HUES48 (cell line): ENCODE measurements at regions not wholly inside any gene's neighbourhood (a gene's known extent, or its start where the extent isn't known, plus 50 kb on each side); places are given as distances from the start of the nearest gene placed in this dataset.

ENCODE experiments used
- H3K27ac ChIP-seq: one replicate; pipeline ENCODE4 v1.7.0; 2013; ENCODE audit warnings: low read depth, low read length, inconsistent platforms
- H3K27me3 ChIP-seq: 2 replicates; pipeline ENCODE4 v1.6.1; 2013; ENCODE audit warnings: mild to moderate bottlenecking, low read length; ENCODE audit not compliant: control insufficient read depth, insufficient read depth
- H3K36me3 ChIP-seq: 2 replicates; pipeline ENCODE4 v1.6.1; 2013; ENCODE audit warnings: low read length; ENCODE audit not compliant: control insufficient read depth, insufficient read depth
- H3K4me1 ChIP-seq: 2 replicates; pipeline ENCODE4 v1.6.1; 2013; ENCODE audit warnings: mild to moderate bottlenecking, low read length; ENCODE audit not compliant: control insufficient read depth, insufficient read depth
- H3K4me3 ChIP-seq: 2 replicates; pipeline ENCODE4 v1.5.1; 2013; ENCODE audit warnings: mild to moderate bottlenecking, low read depth, low read length
- H3K9ac ChIP-seq: 2 replicates; pipeline ENCODE4 v1.6.1; 2013; ENCODE audit warnings: mild to moderate bottlenecking, low read depth, low read length, moderate library complexity
- H3K9me3 ChIP-seq: 2 replicates; pipeline ENCODE4 v1.6.1; 2013; ENCODE audit warnings: low read length; ENCODE audit not compliant: control insufficient read depth, insufficient read depth

DNA sequence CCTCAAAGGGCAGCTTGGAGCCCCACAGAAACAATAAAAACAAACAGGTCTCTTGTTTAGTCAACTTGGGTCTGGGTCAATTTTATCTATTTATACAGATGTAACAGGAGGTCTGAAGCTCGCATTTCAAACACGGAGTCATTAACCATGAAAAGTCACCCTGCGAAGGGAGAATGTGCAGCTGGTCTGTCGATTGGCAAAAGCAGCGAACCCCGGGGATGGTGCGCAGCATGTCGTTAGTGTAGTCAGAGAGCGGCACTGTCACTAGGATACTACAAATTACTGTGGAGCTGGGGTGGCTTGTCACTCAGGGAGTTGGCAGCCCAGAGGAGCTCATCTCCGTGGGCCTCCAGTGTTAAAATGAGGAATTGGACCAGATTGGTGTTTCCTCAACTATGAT is 190.4 kb upstream of the ARG1 start:
- Histone ChIP-seq H3K9me3 (no peaks in the 10 kb centered on the region), H3K27ac (no peak overlapping the region), H3K4me1 (peaks cover 6% of the 10 kb centered on the region; the same call in 1 of the 2 replicates)

DNA sequence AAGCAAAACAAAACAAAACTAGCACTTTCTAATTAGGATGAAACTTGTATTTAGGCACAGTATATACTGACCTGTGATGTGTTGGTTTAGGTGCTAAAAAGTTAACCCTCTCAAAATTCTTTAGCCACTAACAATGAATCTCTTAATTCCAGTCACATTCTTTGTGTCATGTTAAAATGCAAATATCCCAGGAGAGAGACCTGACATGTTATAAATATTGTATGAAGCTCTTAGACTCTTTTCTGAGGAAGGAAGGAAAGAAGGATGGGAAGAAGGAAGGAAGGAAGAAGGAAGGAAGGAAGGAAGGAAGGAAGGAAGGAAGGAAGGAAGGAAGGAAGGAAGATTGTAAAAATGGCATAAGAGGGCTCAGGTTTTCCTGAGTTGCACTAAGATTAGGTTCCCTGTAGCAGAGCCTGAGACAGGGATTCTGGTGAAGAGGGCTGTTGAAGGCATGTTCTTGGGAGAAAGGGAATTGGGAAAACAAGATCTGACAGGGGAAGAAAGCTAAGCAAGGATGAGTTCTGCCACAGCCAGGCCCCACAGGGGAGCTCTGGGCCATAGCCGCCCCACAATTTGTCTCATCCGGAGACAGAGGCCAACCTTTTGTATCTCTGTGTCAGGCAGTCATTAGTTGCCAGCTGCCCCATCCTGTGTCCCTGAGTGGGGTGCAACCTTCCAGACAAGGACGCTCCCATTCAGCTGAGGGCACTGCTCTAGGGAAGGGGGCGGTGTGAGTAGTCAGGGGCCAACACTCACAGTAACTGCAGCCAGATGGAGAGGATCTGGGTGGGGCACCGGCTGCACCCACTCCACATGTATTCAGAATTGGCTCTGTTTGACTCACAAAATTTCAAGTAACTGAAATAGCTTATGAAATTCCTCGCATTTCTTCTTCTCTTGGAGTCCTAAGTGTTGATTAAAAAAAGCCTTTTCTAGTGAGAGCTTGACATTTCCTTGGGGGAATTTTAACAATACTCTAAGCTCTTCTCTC is 189.3 kb upstream of the ARG1 start:
- Histone ChIP-seq H3K9ac (no peak overlapping the region), H3K4me3 (no peak overlapping the region)

More for the DNA sequence above, 190.4 kb upstream of the ARG1 start:
- Histone ChIP-seq H3K4me3 (no peak overlapping the region), H3K27me3 (no peaks in the 10 kb centered on the region), H3K9ac (no peak overlapping the region), H3K36me3 (no peaks in the 10 kb centered on the region)

DNA sequence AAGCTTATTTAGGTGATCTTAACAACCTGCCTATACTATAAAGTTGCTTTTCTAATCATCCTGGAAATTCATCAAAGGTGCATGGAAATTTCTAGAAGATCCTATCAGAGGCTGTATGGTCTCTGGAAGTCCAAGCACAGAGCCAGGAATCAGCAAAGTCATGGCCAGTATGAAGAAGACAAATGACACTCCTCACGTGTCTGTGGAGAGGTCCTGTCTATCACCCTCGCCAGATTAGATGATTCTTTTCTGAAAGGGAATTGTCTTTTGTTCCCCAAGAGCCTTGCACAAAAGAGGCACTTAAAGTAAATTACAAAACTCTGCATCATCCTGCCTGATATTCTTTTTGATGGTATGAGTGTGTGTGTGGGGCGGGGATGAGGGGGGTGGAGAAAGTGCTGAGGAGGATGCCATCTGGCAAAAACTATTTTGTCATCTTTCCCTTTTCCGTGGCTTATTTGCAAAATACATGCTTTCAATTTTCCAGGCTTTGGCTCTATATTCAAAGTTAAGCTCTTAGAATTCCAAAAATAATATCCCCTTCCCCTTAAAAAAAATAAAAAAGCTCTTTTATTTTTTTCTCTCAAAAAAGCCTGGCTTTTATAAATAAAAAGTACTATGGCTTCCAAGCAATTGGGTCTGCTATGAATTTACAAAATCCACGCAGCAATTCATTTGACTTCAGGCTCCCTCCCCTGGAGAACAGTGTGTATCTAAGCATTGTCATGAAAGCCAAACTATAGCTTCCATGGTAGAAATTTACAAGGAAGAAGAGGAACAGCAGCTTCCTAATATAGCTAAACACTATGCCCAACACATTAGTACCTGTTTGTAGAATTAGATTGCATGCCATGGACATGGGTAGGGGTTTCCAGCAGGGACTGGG is 185.2 kb upstream of the ARG1 start:
- Histone ChIP-seq H3K27me3 (no peaks in the 10 kb centered on the region), H3K9ac (no peak overlapping the region), H3K4me1 (peaks cover 6% of the 10 kb centered on the region; the same call in 1 of the 2 replicates), H3K4me3 (no peak overlapping the region), H3K9me3 (no peaks in the 10 kb centered on the region), H3K36me3 (no peaks in the 10 kb centered on the region), H3K27ac (no peak overlapping the region)

More for the DNA sequence above, 189.3 kb upstream of the ARG1 start:
- H3K27ac ChIP-seq, result no peak overlapping the region
- no peaks in the 10 kb centered on the region for H3K9me3 ChIP-seq
- no peaks in the 10 kb centered on the region for H3K27me3 ChIP-seq
- H3K36me3 ChIP-seq, result no peaks in the 10 kb centered on the region
- peaks cover 6% of the 10 kb centered on the region; the same call in 1 of the 2 replicates for H3K4me1 ChIP-seq

DNA sequence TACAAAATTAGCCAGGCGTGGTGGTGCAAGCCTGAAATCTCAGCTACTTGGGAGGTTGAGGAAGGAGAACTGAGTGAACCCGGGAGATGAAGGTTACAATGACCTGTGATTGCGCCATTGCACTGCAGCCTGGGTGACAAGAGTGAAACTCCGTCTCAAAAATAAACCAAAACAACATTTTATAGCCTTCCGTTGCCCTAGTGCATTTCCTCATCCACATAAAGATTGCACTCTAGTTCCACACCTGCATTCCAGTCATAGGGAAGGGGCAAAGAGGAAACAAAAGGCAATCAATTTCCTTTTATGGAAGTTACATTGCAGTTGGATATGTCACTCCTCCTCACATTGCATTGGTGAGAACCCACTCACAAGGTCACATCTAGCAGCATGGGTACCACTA is 182.7 kb upstream of the ARG1 start:
- H3K4me3 ChIP-seq, result no peak overlapping the region
- H3K9ac ChIP-seq, result no peak overlapping the region
- no peaks in the 10 kb centered on the region for H3K36me3 ChIP-seq
- no peaks in the 10 kb centered on the region for H3K9me3 ChIP-seq
- H3K27ac ChIP-seq, result no peak overlapping the region
- H3K4me1 ChIP-seq, result no peaks in the 10 kb centered on the region
- no peaks in the 10 kb centered on the region for H3K27me3 ChIP-seq

DNA sequence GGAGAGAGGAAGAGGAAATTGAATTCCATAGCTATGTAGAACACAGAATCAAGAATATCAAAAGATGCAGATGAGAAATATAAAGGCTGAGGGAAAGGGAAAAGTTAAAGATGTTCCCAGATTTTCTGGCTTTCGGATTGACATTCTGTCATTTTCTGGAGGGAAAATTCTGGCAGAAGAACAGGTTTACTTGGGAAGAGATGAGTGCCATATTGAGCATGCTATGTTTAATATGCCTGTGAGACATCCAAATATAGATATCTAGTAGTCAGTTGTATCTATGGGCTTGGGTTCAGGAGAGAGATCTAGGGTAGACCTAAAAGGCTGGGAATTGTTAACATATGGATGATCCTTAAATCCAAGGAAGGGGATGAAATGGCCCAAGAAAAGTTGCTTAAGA is 181.9 kb upstream of the ARG1 start:
- Histone ChIP-seq H3K36me3 (no peaks in the 10 kb centered on the region), H3K4me3 (no peak overlapping the region), H3K27ac (no peak overlapping the region), H3K4me1 (no peaks in the 10 kb centered on the region), H3K9me3 (no peaks in the 10 kb centered on the region), H3K27me3 (no peaks in the 10 kb centered on the region), H3K9ac (no peak overlapping the region)

DNA sequence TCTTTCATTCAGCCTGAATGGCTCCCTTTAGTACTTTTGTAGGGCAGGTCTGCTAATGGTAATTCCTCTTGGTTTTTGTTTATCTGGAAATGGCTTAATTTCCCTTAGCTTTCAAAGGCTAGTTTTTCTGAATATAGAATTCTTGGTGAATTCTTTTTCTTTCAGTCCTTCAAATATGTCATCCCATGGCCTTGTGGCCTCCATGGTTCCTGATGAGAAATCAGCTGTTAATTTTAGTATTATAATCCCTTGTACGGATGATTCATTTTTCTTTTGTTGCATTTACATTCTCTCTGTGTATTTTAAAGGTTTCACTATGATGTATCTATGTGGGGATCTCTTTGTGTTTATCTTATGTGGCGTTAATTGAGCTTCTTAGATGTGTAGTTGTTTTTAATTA is 179.6 kb upstream of the ARG1 start:
- H3K9me3 ChIP-seq, result no peaks in the 10 kb centered on the region
- H3K4me1 ChIP-seq, result no peaks in the 10 kb centered on the region
- no peak overlapping the region for H3K4me3 ChIP-seq
- no peaks in the 10 kb centered on the region for H3K36me3 ChIP-seq
- no peak overlapping the region for H3K9ac ChIP-seq
- H3K27ac ChIP-seq, result no peak overlapping the region
- H3K27me3 ChIP-seq, result no peaks in the 10 kb centered on the region

DNA sequence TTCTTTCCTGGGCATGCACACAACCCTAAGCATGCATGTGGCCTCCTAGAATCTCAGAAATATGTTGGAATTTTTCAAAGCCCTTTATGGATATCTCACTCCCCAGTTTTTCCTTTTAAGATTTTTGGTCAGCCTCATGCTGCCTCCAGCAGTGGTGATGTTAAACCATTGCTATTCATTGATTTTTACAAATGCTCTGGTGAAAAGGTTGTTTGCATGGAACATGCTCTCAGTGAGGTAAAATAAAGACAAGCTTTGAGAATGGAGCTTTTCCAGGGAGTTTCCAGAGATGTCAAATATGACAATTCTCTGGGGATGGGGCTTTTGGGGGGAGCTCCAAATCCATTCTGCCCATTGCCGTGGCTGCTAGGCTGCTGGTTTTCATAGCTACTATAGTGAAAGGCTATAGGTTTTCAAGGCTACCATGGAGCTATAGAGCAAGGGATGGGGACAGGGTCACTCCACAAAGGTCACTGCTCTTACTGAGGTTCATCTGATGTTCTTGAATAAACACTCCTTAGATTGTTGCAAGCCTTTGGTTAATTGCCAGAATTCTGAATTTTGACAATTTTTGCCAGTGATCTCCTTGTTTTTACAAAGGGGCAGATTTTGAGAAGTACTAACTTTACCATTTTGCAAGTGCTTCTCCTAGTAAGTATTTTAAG is 178.1 kb upstream of the ARG1 start:
- Histone ChIP-seq H3K4me3 (no peak overlapping the region), H3K27me3 (no peaks in the 10 kb centered on the region), H3K27ac (no peak overlapping the region), H3K9ac (no peak overlapping the region), H3K9me3 (no peaks in the 10 kb centered on the region), H3K36me3 (no peaks in the 10 kb centered on the region), H3K4me1 (no peaks in the 10 kb centered on the region)

DNA sequence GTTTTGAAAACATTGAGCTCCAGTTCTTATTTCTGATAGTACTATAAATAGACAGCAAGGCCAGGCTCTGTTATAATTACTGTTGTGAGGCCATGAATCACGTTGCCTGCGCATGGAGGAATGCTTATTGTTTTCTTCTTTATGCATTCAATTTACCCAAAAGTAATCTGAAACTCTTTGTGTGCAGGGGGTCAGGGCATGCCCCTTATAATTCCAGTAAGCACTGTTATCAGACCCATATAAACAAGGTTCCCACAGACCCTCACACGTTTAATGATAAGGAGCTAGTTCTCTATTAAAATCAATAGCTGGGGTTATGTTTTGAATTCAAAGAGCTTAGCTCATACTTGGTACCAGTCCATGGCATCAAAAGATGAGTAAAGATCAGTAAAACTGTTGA is 174.8 kb upstream of the ARG1 start:
- no peak overlapping the region for H3K27ac ChIP-seq
- peaks cover 15% of the 10 kb centered on the region; the same call in 1 of the 2 replicates for H3K4me1 ChIP-seq
- H3K4me3 ChIP-seq, result no peak overlapping the region
- H3K9me3 ChIP-seq, result no peaks in the 10 kb centered on the region; the same call in 1 of the 2 replicates
- H3K36me3 ChIP-seq, result no peaks in the 10 kb centered on the region
- H3K9ac ChIP-seq, result no peak overlapping the region
- H3K27me3 ChIP-seq, result no peaks in the 10 kb centered on the region

DNA sequence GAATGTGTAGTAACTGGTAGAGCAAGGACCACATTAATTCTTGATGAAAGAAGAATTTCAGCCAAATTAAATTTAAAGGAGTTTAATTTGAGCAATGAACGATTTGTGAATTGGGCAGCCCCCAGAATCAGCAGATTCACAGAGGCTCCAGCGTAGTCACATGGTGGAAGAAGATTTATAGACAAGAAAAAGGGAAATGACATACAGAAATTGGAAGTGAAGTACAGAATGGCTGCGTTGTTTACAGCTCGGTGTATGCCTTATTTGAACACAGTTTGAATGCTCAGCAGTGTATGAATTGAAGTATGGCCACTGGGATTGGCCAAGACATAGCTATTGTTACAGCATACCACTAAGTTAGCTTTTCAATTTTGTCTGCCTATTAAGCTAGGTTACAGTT is 173.6 kb upstream of the ARG1 start:
- Histone ChIP-seq H3K9ac (no peak overlapping the region), H3K27ac (no peak overlapping the region)

DNA sequence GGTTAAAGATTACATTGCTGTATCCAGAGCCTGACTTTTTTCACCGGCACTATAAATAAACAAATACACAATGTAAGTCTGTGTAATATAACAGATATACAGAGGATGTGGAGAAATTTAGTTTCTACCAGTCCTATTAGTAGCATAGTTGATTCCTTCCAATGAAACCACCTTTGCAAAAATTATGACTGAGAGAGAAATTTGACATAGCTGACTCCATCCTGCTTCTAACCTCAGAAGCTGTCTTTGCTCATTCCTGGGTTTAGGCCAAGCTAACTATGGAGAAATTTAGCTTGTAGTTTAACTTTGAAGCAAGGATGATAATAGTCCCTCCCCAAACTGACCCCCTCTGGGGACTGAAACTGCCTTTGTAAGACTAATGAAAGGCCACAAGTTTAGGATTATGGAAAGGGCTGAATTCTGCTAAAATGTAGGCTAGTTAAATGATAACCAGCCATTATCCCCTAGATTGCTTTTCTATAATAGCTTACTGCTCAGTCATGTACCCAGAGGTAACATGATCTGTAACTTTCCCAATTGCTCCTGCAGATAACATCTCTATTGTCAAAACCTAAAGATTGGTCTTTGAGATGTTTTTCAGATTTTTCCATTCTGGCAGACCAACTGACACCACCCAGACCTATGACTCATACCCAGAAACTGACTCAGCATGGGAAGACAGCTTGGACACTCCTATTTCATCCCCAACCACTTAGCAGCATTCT is 172.8 kb upstream of the ARG1 start:
- Histone ChIP-seq H3K9ac (no peak overlapping the region), H3K27ac (peak overlapping the region; percentile 27), H3K27me3 (no peaks in the 10 kb centered on the region), H3K4me3 (no peak overlapping the region), H3K36me3 (no peaks in the 10 kb centered on the region), H3K4me1 (peaks cover 15% of the 10 kb centered on the region; the same call in 1 of the 2 replicates), H3K9me3 (no peaks in the 10 kb centered on the region; the same call in 1 of the 2 replicates)

More for the DNA sequence above, 173.6 kb upstream of the ARG1 start:
- Histone ChIP-seq H3K4me1 (peaks cover 15% of the 10 kb centered on the region; the same call in 1 of the 2 replicates), H3K36me3 (no peaks in the 10 kb centered on the region), H3K9me3 (no peaks in the 10 kb centered on the region; the same call in 1 of the 2 replicates), H3K4me3 (no peak overlapping the region), H3K27me3 (no peaks in the 10 kb centered on the region)
